Skin of body (tissue), 1 donor: ENCODE measurements at regions not wholly inside any gene's neighbourhood (a gene's known extent, or its start where the extent isn't known, plus 50 kb on each side); places are given as distances from the start of the nearest gene placed in this dataset.
"Not testable (repeated sequence)": the region's sequence is repeated elsewhere in the genome, so short reads cannot be mapped to it uniquely, and the experiment has no call there.

Experiments
- DNase-seq: peaks from one replicate; lab custom pipeline; 2025; lab: John Stamatoyannopoulos, UW

DNA sequence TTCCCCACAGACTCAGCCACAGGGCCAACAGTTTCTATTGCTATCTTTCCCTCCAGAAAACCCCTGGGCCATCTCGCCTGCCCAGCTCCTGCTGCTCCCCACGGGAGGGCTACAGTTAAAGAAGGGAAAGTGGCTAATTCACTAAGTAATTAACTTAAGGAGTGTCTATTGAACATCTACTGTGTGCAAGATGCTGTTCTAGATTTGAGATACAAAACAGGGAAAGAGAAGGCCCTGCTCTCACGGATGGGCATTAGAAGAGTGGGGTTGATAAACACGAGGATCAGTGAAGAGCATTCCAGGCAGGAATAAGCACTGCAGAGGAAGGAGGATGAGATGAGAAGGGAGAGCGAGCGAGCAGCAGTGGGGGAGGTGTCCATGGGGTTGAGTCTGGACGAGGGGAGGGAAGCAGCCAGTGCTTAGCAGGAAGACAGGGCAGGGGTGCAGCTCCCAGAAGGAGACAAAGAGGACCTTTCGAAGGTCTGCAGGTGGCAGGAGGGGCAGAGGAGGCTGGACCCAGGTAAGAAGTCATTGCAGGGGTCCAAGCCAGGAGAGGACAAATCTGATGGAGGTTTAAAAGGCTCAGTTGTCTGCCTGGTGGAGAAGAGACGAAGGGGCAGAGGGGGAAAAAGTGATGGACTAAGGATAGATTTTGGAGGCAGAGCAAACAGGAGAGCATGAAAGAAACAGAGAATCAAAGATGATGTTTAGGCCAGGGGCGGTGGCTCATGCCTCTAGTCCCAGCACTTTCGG is 64.7 kb downstream of the KLF15 start:
- no peak for DNase-seq

DNA sequence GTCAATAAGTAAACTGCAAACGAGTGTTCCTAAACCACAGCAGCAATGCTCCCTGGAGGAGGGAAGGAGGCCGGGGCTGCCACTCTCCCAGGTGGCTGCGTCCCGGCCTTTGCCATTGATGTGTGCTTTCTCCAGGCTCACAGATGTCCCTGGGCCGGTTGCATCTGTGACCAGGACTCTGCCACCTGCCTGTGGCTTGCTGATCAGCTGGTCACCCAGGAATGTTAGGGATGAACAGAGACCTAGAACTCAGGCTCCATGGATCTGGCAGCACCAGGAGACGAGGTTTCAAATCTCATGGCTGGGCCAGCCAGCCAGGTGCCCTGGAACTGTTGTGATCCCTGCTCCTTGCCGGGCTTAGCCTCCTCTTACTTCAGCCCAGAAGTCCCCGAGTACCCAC is 65.7 kb downstream of the KLF15 start:
- no peak for DNase-seq

DNA sequence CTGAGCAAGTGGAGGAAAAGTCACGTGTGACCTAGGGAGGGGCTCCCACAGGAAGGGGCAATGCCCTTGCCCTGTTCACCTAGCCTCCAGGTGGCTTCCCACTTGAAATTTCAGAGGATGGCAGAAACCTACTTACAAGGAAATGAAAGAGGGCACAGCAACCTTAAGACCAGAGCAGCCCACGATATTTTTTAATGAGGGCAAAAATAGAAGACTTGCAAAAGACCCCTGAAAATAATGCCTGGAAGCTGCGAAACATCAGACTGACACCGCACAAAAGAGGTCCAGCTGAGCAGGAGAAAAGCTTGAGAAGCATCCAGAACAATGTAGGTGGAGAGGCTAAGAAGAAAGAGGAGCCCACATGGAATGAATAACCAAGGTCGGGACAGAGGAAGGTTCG is 66.1 kb downstream of the KLF15 start:
- DNase-seq = no peak

DNA sequence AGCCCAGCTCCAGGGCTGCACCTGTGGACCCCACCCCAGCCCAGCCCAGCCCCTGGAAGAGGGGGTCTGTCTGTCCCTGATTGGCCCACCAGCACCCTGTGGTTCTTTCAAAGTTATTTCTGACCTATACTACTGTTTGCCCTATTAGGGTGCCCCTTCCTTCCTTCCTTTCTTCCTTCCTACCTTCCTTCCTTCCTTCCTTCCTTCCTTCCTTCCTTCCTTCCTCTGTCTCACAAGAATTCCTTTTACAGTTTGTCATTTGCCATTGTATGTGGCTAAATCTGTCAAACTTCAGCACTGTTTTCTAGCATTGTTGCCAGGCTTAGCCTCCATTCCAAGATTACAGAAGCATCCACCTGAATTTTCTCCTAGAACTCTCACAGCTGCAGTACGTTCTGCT is 66.9 kb downstream of the KLF15 start:
- no peak for DNase-seq

DNA sequence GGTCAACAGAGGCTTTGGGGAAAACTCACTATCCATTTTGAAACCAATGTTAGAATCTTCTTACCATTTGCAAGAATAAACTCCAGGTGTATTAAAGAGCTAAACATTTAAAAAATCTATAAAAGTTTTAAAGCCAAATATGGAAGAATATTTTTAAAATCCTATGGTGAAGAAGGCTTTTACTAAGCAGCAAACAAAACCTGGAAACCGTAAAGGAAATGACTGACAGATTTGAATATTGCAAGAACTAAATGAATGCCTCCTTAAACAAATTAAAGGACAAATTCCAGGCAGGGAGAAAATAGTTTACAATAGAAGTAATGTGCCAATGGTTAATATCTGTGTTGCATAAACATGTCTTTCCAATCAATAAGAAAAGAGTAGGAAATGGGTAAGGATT is 68.1 kb downstream of the KLF15 start:
- DNase-seq = no peak

DNA sequence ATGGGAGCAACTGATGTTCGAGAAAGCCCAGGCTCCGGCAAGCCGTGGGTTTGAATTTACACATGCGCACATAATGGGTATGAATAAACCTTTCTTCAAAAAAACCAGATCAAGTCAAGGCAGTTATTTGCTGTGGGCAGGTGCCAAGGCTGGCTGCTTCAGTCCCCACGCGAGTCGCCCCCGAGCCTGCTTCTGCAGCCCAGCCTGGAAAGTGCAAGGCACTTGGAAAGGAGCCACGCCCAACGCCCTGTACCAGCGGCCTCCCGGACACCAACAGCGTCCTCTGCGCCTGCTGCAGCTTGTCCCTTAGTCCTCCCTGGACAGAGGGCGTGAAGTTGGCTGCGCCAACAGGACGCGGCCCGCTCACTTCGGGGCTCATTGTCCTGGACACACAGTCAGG is 68.9 kb downstream of the KLF15 start:
- no peak for DNase-seq

DNA sequence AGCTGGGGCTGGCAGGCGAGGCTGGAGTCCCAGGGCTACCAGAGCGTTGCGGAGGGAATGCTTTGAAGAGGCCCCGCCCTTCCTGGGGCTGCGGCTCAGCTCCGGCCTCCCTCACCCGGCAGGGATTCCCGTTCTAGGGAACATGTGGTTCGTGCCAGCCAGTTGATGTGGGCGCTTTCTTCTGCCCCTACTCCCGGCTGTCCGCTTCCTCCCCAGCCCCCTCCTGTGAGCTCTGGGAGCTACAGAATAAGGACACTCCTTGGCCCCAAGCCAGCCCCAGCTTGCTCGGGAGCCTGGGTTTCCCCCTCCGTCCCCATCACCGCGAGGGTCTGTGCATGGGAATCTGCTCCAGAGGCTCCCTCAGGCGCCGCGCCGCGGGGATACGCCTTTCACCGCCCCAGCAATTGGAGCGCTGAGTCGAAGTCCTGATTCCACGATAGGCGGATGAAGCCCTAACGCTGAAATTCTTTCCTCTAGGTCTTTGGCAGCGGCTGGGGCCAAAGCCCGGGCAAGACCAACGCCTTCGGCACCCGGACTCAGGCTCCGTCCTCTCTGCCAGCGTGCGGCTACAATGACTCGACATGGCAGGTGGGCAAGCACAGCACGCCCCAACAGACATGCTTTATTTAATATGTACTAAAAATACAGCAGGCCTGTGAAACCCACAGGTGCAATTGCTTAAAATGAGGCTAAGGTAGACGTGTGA is 69.5 kb downstream of the KLF15 start:
- no peak for DNase-seq

DNA sequence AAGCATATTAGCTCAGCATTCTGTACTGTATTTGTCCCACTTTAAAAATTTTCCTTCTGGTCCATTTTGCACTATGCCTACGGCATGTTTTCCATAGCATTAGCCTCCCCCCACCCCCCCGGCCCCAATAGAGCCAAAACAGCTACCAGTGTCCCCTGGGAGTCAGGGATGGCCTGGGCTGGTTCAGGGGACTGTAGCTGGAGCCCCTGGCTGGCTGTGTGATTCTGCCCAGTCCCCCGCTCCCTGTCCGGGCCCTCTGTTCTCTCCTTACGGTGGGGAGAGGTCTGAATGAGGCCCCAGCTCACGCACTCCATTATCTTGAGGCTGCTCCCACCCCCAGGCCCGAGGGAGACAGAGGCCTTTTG is 70.1 kb downstream of the KLF15 start:
- no peak for DNase-seq

DNA sequence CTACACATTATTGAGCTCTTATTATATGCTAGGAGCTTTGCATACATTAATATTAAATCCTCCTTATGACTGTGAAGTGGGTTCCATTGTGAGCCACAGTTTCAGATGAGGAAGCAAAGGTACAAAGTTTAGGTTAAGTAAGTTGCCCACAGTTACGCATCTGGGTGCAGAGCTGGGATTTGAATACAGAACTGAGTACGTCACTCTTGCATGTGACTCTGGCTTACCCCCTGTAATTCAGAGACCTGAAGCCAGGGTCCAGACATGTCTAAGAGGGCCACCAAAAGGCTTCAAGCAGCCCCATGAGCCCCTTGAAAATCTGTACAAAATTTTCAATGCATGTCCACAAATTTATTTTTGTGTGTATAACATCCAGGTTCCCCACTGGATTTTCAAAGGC is 71.8 kb downstream of the KLF15 start:
- DNase-seq = no peak

DNA sequence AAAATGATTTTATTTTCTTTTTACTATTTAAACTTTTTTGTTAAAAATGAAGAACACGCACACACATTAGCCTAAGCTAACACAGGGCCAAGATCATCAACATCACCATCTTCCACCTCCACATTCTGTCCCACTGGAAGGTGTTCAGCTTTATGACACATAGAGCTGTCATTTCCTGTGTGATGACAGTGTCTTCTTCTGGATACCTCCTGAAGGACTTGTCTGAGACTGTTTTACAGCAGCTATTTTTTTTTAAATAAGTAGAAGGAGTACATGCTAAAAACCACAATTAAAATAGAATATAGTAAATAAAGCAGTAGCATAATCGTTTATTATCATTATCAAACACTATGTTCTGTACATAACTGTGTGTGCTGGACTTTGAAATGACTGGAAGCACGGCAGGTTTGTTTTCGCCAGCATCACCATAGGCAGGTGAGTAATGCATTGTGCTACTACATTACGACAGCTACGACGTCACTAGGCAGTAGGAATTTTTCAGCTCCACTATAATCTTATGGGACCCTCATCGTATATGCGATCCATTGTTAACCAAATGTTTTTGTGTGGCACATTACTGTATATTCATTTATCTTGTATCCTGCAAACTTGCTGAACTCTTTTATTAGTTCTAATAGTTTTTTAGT is 72.8 kb downstream of the KLF15 start:
- no peak for DNase-seq

DNA sequence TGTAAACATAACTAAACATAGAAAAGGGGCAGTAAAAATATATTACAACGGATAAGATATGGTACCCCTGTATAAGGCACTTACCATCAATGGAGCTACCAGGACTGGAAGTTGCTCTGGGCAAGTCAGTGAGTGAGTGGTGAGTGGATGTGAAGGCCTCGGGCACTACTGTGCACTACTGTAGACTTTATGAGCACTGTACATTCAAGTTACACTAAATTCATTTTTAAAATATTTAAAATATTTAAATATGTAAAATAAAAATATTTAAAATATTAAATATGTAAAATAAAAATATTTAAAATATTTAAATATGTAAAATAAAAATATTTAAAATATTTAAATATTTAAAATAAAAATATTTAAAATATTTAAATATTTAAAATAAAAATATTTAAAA is 73.6 kb downstream of the KLF15 start:
- DNase-seq = not testable (repeated sequence)

DNA sequence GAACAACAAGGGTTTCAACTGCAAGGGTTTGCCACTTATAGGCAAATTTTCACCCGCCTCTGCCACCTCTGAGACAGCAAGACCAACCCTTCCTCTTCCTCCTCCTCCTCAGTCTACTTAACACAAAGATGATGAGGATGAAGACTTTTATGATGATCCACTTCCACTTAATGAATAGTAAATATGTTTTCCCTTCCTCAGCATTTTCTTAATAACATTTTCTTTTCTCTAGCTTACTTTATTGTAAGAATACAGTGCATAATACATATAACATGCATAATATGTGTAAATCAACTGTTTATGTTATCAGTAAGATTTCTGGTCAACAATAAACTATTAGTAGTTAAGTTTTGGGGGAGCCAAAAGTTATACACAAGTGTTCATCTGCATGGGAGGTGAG is 77.4 kb downstream of the KLF15 start:
- no peak for DNase-seq

DNA sequence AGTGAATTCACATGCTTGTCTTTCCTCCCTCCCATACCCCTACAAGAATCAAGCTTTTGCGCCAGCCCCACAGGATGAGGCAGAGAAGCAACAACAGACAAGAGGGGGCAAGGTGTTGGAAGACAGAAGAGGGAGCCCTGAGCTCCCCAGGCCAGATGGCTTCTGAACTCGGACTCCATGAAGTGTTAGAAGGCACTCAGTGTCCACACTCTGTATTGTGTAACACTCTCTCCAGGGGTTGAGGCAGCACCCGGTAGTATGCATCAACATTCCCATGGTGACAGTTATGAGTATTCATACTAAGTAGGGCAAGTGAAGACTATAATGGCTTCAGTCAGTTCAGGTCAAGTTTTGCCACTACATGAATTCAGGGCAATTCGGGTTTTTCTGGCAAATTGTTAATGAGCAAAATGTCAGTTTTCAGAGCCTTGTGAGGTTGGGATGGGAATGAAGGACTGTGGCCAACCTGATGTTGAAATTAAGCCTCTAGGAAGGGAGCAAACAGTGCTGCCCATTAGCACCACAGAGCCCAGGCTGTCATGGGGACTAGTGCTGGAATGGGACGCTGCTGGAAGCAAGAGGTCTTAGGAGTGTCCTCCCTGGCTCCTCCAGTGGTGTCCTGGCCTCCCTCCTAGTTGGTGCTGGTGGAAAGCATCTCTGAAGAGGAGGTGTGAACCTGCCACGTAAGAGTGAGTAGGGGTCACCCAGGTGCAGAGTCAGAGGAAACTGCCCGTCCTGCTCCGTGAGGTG is 79.4 kb downstream of the KLF15 start:
- no peak for DNase-seq

DNA sequence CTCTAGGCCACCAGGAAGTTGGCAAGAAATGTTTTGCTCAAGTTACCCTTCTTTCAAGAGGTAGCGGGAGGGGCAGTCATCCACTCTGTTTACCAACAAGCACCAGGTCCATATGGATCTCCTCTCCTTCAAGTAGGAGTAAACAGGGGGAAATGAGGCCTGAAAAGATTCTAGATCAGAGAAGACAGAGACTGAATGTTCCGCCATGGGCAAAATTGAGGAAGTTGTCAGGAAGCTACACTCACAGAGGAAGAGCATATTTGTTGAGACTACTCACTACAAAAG is 81.6 kb downstream of the KLF15 start:
- DNase-seq = no peak

DNA sequence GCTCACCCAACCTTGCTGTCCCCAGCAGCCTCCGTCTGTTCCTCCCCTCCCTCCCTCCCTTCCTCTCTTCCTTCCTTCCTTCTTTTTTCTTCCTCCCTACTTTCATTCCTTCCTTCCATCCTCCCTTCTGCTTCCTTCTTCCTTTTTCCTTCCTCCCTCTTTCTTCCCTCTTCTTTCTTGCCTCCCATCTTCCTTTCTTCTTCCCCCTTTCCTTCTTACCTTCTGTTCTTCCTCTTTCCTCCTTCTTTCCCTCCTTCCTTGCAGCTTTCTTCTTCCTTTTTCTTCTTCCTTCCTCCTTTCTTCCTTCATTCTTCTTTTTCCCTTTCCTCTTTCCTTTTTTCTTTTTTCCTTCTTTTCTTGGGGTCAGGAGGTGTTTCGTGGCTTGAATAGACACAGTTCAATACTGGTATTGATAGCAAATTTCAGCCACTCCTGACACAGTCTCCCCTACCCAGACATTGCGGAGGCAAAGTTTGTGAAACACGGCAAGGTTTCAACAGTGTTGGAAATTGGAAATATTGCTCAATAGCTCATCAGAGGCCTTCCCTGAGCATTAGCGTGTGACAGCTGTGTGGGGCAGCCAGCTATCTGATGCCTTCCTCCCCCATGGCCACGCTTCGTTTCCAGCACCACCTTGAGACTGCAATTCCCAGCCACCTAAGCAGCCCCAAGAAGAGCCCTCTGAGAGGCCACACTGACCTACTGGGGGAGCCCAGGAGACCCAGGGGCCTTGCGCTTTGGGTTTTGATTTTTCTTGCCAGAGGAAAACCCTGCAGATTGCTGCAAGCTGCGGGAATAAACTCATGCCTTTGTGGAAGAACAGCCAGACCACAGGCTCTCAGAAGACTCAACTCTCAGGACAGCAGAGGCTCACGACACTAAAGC is 82.2 kb downstream of the KLF15 start:
- no peak for DNase-seq

DNA sequence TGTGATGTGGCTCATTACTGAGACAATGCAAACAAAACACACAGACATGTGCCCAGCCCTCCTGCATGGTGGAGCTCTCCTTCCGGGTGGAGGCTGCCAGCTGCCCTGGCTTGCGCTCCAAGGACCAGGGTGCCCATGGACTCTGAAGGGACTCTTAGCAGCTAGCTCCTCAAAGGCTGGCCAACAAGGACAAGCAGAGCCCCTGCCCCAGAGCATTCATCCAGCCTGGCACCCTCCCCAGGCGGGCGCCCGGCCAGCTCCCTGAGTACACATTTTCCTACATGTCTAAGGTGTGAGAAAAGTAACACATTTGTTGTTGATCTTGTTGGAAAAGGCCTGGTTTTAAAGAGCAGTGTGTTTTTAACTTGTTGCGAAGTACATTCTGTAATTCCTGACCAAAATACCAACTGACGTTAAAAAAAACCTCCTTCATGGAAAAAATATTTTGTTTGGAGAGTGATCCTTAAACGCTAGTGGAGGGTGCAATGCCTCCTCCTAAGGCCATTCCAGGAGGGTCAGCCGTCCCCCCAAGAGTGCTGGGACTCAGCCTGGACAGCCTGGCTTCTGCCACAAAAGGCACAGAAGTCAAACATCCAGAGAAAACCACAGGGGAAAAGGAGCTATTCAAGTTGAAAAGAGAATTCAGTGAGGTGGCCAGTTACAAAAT is 86.9 kb downstream of the KLF15 start:
- no peak for DNase-seq

DNA sequence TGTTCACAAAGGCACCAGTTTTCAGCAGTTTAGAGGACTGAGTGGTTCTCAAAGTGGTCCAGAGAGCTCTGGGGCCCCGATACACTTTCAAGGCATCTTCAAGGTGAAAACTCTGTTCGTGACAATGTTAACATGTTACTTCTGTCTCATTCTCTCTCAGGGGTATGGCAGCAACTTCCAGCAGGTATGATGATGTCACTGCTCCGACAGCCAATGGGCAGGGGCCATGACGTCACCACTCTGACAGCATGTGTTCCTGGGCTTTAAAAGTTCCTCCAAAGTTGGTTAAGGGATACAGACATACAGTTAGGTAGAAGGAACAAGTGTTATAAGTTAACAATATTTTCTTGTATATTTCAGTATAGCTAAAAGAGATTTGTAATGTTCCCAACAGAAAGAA is 87.9 kb downstream of the KLF15 start:
- no peak for DNase-seq

DNA sequence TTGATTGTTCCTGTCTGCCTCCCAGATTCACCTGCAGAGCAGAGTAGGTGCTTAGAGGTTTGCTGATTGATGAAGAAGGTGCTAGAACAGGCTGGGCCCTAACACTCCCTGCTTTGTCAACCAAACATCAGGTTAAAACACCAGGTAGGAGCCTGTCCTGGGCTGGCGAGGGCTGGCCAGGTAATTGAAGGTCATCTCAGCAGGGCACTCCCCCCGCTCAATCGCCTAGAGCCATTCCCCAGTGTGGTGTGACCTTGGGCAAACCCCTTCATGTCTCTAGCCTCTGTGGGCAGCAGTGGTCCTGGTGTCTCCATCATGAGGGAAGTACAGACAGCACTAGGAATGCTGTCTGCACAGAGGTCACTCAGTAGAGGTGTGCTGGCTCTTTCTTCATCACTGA is 88.3 kb downstream of the KLF15 start:
- DNase-seq = no peak

DNA sequence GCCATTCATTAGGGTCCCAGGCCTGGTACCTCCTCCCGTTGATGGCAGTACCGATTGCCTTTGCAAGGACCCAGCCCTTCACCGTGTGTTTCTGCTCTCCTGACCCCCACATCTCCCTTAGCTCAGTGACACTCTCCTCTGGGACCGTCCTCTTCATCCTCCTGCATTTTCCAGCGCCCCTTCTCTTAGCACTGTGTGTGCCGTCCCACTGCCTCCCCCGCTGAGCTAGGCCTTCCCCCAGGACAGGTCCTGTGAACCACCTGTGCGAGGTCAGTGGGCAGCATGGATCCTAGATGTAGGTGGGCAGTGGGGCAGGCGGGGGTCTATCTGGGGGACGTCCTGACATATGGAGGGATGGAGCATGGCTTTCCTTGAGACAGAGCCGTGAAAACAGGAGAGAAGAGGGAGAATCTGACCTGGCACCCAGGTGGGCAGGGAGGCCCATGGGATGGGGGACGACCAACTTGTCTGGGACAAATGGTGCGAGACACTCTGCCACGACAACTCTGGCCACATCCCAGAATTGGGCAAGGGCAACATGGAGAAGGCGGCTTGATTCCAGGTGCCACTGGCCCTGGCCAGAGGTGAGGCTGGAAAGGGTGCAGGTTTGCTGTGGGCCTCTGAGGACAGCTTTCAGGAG is 87.7 kb upstream of the ALDH1L1 start:
- no peak for DNase-seq
